SH-SY5Y (cell line): ENCODE measurements at regions not wholly inside any gene's neighbourhood (a gene's known extent, or its start where the extent isn't known, plus 50 kb on each side); places are given as distances from the start of the nearest gene placed in this dataset.

Experiments
- GATA2 ChIP-seq: IDR thresholded peaks from 2 replicates; pipeline ENCODE4 v1.6.1; 2011; ENCODE audit warnings: mild to moderate bottlenecking, low read depth, low read length
- GATA3 ChIP-seq: IDR thresholded peaks from 2 replicates; pipeline ENCODE4 v1.6.1; 2011; ENCODE audit warnings: low read depth, mild to moderate bottlenecking, low read length, moderate library complexity

DNA sequence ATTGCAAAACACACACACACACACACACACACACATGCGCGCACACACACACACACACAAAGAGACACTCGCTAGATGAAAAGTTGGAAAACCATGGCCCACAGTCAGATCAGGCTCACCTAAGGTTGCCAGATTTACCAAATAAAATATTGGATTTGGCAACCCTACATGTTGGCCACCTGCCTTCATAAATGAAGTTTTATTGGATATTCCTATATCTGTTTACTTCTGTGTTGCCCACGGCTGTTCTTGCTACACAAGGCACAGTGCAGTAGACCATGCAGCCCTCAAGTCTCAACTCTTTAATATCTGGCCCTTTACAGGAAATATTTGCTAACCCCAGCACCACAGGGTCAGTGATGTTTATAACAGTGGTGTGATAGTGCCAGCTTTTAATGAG lies 445.0 kb upstream of the PROK2 start:
- TF ChIP-seq GATA2, result no peak
- no peak for TF ChIP-seq GATA3
